Renal pelvis (tissue), 1 donor: ENCODE measurements at regions not wholly inside any gene's neighbourhood (a gene's known extent, or its start where the extent isn't known, plus 50 kb on each side); places are given as distances from the start of the nearest gene placed in this dataset.
"Not testable (repeated sequence)": the region's sequence is repeated elsewhere in the genome, so short reads cannot be mapped to it uniquely, and the experiment has no call there.

Experiments
- DNase-seq: peaks from one replicate; pipeline ENCODE4 v3.0.0-alpha.2; 2013

- DNase-seq = no peak
These were observed 50.5 kb upstream of the CD99 start for GRCh38 chrX:2640436-2641150.

- no peak for DNase-seq
These were observed 52.8 kb upstream of the CD99 start for GRCh38 chrX:2638279-2638678.

GRCh38 chrX:2635342-2635741, 55.8 kb upstream of the CD99 start:
- DNase-seq = no peak

- no peak for DNase-seq
These were observed 58.3 kb upstream of the CD99 start for GRCh38 chrX:2632533-2633504.

GRCh38 chrX:2631743-2632532, 59.2 kb upstream of the CD99 start:
- no peak for DNase-seq

- not testable (repeated sequence) for DNase-seq
These were observed 60.0 kb upstream of the CD99 start for GRCh38 chrX:2630935-2631742.

- not testable (repeated sequence) for DNase-seq
These were observed 60.8 kb upstream of the CD99 start for GRCh38 chrX:2630008-2630934.

GRCh38 chrX:2629316-2630007, 61.6 kb upstream of the CD99 start:
- DNase-seq = no peak

GRCh38 chrX:2628751-2629315, 62.3 kb upstream of the CD99 start:
- no peak for DNase-seq

GRCh38 chrX:2627272-2627867, 63.7 kb upstream of the CD99 start:
- DNase-seq = no peak

- DNase-seq = no peak
These were observed 64.3 kb upstream of the CD99 start for GRCh38 chrX:2626750-2627149.

GRCh38 chrX:2620576-2620975, 70.5 kb upstream of the CD99 start:
- DNase-seq = no peak

- DNase-seq = no peak
These were observed 72.6 kb upstream of the CD99 start for GRCh38 chrX:2618516-2618915.

- no peak for DNase-seq
These were observed 76.2 kb upstream of the CD99 start for GRCh38 chrX:2614911-2615310.

- no peak for DNase-seq
These were observed 80.6 kb upstream of the CD99 start for GRCh38 chrX:2610246-2611170.

GRCh38 chrX:2609431-2610238, 81.5 kb upstream of the CD99 start:
- no peak for DNase-seq
